ENCODE measurements at regions not wholly inside any gene's neighbourhood (a gene's known extent, or its start where the extent isn't known, plus 50 kb on each side); places are given as distances from the start of the nearest gene placed in this dataset.

GRCh38 chr5:22970491-22970890 lies 117.3 kb upstream of the CDH12 start:
- no peak for DNase-seq (ENCODE audit: extremely low spot score)
- no peak for TF ChIP-seq CTCF (IDR thresholded peaks at IDR 0.05; ENCODE audit: control extremely low read depth, extremely low read depth, low read depth, missing control alignments)
- POLR2A ChIA-PET, result no interaction called here
- CTCF ChIA-PET, result interaction anchor here (0.8 to 1.0 kb wide), 2 partner anchors 8 to 11 kb away, joined by 3 read pairs; no protein-coding TSS in a partner anchor

- ChIA-PET POLR2A (no interaction called here), CTCF (no interaction called here)
- TF ChIP-seq CTCF (IDR thresholded peaks at IDR 0.05; ENCODE audit: control extremely low read depth, extremely low read depth, low read depth, missing control alignments), result no peak
- DNase-seq (ENCODE audit: extremely low spot score), result no peak
Observed at GRCh38 chr5:22968386-22968785, 115.2 kb upstream of the CDH12 start.

GRCh38 chr5:22965960-22966359 lies 112.8 kb upstream of the CDH12 start:
- TF ChIP-seq CTCF (IDR thresholded peaks at IDR 0.05; ENCODE audit: control extremely low read depth, extremely low read depth, low read depth, missing control alignments), result no peak
- no peak for DNase-seq (ENCODE audit: extremely low spot score)
- ChIA-PET CTCF (no interaction called here), POLR2A (no interaction called here)

GRCh38 chr5:22964632-22965031 lies 111.5 kb upstream of the CDH12 start:
- no peak for DNase-seq (ENCODE audit: extremely low spot score)
- no peak for TF ChIP-seq CTCF (IDR thresholded peaks at IDR 0.05; ENCODE audit: control extremely low read depth, extremely low read depth, low read depth, missing control alignments)
- ChIA-PET POLR2A (no interaction called here), CTCF (no interaction called here)

- ChIA-PET POLR2A (no interaction called here), CTCF (interaction anchor here (0.8 kb wide), 1 partner anchor 12 kb away, joined by 3 read pairs; no protein-coding TSS in a partner anchor)
- DNase-seq (ENCODE audit: extremely low spot score), result no peak
- no peak for TF ChIP-seq CTCF (IDR thresholded peaks at IDR 0.05; ENCODE audit: control extremely low read depth, extremely low read depth, low read depth, missing control alignments)
Observed at GRCh38 chr5:22958462-22959262, 105.5 kb upstream of the CDH12 start.

GRCh38 chr5:22947921-22948320 lies 94.8 kb upstream of the CDH12 start:
- no peak for DNase-seq (ENCODE audit: extremely low spot score)
- ChIA-PET CTCF (no interaction called here), POLR2A (no interaction called here)
- no peak for TF ChIP-seq CTCF (IDR thresholded peaks at IDR 0.05; ENCODE audit: control extremely low read depth, extremely low read depth, low read depth, missing control alignments)

All from GM10248 (cell line).